ENCODE measurements at regions not wholly inside any gene's neighbourhood (a gene's known extent, or its start where the extent isn't known, plus 50 kb on each side); places are given as distances from the start of the nearest gene placed in this dataset.

GRCh38 chr4:43345323-43345925 is 452.9 kb downstream of the GRXCR1 start:
- FAIRE-seq: no peak

GRCh38 chr4:43348591-43348990 is 456.1 kb downstream of the GRXCR1 start:
- FAIRE-seq: no peak

GRCh38 chr4:43351970-43352806 is 459.7 kb downstream of the GRXCR1 start:
- FAIRE-seq: no peak

- peak; percentile 83 for FAIRE-seq
Measured at GRCh38 chr4:43352859-43353258, 460.3 kb downstream of the GRXCR1 start.

- FAIRE-seq: no peak
Measured at GRCh38 chr4:43353552-43353951, 461.0 kb downstream of the GRXCR1 start.

GRCh38 chr4:43356786-43357185 is 464.3 kb downstream of the GRXCR1 start:
- no peak for FAIRE-seq

GRCh38 chr4:43357252-43357974 is 464.9 kb downstream of the GRXCR1 start:
- FAIRE-seq: no peak

- FAIRE-seq: no peak
Measured at GRCh38 chr4:43360296-43360695, 467.8 kb downstream of the GRXCR1 start.

- FAIRE-seq: no peak
Measured at GRCh38 chr4:43362875-43363636, 470.5 kb downstream of the GRXCR1 start.

- no peak for FAIRE-seq
Measured at GRCh38 chr4:43369036-43369594, 476.6 kb downstream of the GRXCR1 start.

GRCh38 chr4:43373201-43373600 is 480.7 kb downstream of the GRXCR1 start:
- FAIRE-seq: no peak

- FAIRE-seq: no peak
Measured at GRCh38 chr4:43374216-43374751, 481.8 kb downstream of the GRXCR1 start.

GRCh38 chr4:43379016-43379415 is 486.5 kb downstream of the GRXCR1 start:
- no peak for FAIRE-seq

GRCh38 chr4:43380093-43380492 is 487.6 kb downstream of the GRXCR1 start:
- FAIRE-seq: no peak

- no peak for FAIRE-seq
Measured at GRCh38 chr4:43391069-43391468, 498.6 kb downstream of the GRXCR1 start.

- no peak for FAIRE-seq
Measured at GRCh38 chr4:43394976-43395375, 502.5 kb downstream of the GRXCR1 start.

- no peak for FAIRE-seq
Measured at GRCh38 chr4:43399726-43400125, 507.2 kb downstream of the GRXCR1 start.

GRCh38 chr4:43402393-43402792 is 509.9 kb downstream of the GRXCR1 start:
- no peak for FAIRE-seq

- FAIRE-seq: no peak
Measured at GRCh38 chr4:43410636-43411035, 518.1 kb downstream of the GRXCR1 start.

- no peak for FAIRE-seq
Measured at GRCh38 chr4:43411226-43411625, 518.7 kb downstream of the GRXCR1 start.

- no peak for FAIRE-seq
Measured at GRCh38 chr4:43423276-43423675, 530.8 kb downstream of the GRXCR1 start.

GRCh38 chr4:43425206-43425605 is 532.7 kb downstream of the GRXCR1 start:
- no peak for FAIRE-seq
